GM19468 (cell line): ENCODE measurements at regions not wholly inside any gene's neighbourhood (a gene's known extent, or its start where the extent isn't known, plus 50 kb on each side); places are given as distances from the start of the nearest gene placed in this dataset.
"Not testable (repeated sequence)": the region's sequence is repeated elsewhere in the genome, so short reads cannot be mapped to it uniquely, and the experiment has no call there.

ENCODE experiments used
- ATAC-seq: cut with Tn5 transposase; IDR thresholded peaks from one replicate; pipeline ENCODE4 v1.9.1; 2021; ENCODE audit warnings: mild to moderate bottlenecking, moderate library complexity, moderate number of reproducible peaks; ENCODE audit not compliant: unreplicated experiment; ENCODE audit errors: extremely low read depth

GRCh38 chr11:34001557-34002064 lies 49.9 kb upstream of the CAPRIN1 start:
- no peak for ATAC-seq

GRCh38 chr11:33999393-33999792 lies 52.1 kb upstream of the CAPRIN1 start:
- no peak for ATAC-seq

- no peak for ATAC-seq
Observed at GRCh38 chr11:33997584-33998251, 53.8 kb upstream of the CAPRIN1 start.

GRCh38 chr11:33996498-33997454 lies 54.8 kb upstream of the CAPRIN1 start:
- peak; percentile 68 for ATAC-seq

- ATAC-seq: no peak
Observed at GRCh38 chr11:33994937-33995336, 56.6 kb upstream of the CAPRIN1 start.

GRCh38 chr11:33991136-33991535 lies 60.4 kb upstream of the CAPRIN1 start:
- not testable (repeated sequence) for ATAC-seq

- not testable (repeated sequence) for ATAC-seq
Observed at GRCh38 chr11:33990131-33990530, 61.4 kb upstream of the CAPRIN1 start.

GRCh38 chr11:33989461-33989860 lies 62.1 kb upstream of the CAPRIN1 start:
- no peak for ATAC-seq

GRCh38 chr11:33988586-33989370 lies 62.8 kb upstream of the CAPRIN1 start:
- ATAC-seq: no peak

- no peak for ATAC-seq
Observed at GRCh38 chr11:33987975-33988580, 63.5 kb upstream of the CAPRIN1 start.

GRCh38 chr11:33987545-33987944 lies 64.0 kb upstream of the CAPRIN1 start:
- ATAC-seq: no peak

GRCh38 chr11:33986597-33987501 lies 64.7 kb upstream of the CAPRIN1 start:
- not testable (repeated sequence) for ATAC-seq

- ATAC-seq: no peak
Observed at GRCh38 chr11:33984682-33985389, 66.7 kb upstream of the CAPRIN1 start.

- no peak for ATAC-seq
Observed at GRCh38 chr11:33982661-33983060, 68.9 kb upstream of the CAPRIN1 start.

GRCh38 chr11:33980897-33981296 lies 70.6 kb upstream of the CAPRIN1 start:
- no peak for ATAC-seq

GRCh38 chr11:33978376-33978775 lies 73.2 kb upstream of the CAPRIN1 start:
- ATAC-seq: no peak

- no peak for ATAC-seq
Observed at GRCh38 chr11:33977676-33978075, 73.9 kb upstream of the CAPRIN1 start.

GRCh38 chr11:33976495-33977199 lies 74.9 kb upstream of the CAPRIN1 start:
- no peak for ATAC-seq
